ENCODE measurements at regions not wholly inside any gene's neighbourhood (a gene's known extent, or its start where the extent isn't known, plus 50 kb on each side); places are given as distances from the start of the nearest gene placed in this dataset.

DNA sequence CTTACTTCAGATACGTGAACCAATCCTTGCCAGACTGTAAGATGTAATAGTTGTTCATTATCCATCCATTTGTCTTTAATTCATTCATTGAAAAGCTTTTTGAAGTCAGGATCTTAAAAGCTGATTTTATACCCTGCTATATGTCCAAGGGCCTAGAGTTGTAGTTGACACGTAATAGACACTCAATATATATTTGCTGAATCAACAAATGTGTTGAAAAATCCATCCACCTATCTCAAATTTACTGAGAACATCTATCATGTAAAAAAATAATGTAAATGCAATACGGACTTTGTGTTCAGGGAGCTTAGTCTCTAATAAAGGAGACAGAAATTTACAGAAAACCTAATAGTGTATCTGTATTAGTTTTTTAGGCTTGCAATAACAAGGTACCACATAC, 521.0 kb downstream of the METTL15 start:
- TF ChIP-seq ZNF8 (CRISPR knock-in tag; IDR thresholded peaks at IDR 0.05) (no peak), ISL1 (CRISPR knock-in tag; IDR thresholded peaks at IDR 0.05) (no peak)
- TF ChIP-seq, protein P1, sequence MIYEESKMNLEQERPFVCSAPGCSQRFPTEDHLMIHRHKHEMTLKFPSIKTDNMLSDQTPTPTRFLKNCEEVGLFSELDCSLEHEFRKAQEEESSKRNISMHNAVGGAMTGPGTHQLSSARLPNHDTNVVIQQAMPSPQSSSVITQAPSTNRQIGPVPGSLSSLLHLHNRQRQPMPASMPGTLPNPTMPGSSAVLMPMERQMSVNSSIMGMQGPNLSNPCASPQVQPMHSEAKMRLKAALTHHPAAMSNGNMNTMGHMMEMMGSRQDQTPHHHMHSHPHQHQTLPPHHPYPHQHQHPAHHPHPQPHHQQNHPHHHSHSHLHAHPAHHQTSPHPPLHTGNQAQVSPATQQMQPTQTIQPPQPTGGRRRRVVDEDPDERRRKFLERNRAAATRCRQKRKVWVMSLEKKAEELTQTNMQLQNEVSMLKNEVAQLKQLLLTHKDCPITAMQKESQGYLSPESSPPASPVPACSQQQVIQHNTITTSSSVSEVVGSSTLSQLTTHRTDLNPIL (CRISPR knock-in tag; IDR thresholded peaks at IDR 0.05; ENCODE audit: low read depth), result no peak
